COLO829 (cell line): ENCODE measurements at regions not wholly inside any gene's neighbourhood (a gene's known extent, or its start where the extent isn't known, plus 50 kb on each side); places are given as distances from the start of the nearest gene placed in this dataset.
"Not testable (repeated sequence)": the region's sequence is repeated elsewhere in the genome, so short reads cannot be mapped to it uniquely, and the experiment has no call there.

Source experiments
- DNase-seq: peaks from one replicate; pipeline ENCODE4 v3.0.0; 2012; ENCODE audit warnings: low spot score

- DNase-seq = no peak
These were observed 357.1 kb upstream of the ZNF32 start for GRCh38 chr10:44005788-44006099.

DNA sequence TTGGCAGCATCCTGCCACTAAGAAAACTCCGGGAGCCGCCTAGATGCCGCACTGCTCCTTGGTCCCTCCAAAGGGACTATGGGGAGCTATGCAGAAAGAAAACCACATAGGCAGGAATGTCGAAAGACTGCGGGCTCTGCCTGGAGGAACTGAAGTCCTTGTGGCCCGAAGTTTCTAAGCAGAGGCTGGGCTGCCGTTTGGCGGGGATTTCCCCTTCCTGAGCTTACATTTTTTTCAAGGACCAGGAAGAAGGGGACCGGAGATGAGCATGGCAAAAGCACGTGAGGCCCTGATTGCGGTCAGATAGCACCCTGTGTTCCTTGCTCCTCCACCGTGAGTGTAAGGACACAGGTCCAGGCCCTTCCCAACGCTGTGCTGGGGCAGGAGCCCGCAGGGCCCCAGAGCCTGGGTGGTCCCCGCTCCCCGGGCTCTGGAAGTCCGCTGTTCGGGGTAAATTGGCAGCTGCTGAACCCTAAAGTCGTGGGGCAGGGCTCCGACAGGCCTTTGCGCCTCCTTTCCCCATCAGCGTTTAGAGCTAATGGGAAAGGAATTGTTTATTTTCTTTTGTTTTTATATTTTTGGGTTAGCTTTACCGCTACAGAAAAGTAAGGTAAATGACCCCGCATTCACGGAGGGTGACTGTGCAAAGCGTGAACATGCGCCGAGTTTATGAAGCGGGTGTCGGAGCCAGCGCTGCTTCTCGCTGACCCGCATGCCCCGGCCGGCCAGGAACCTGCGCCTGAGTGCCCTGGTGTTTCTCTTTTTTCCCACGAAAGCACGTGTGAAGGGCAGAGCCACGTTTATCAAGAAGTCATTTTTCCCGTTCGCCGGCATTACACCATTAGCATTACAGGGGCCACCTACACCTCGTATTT, 356.5 kb upstream of the ZNF32 start:
- DNase-seq = no peak

DNA sequence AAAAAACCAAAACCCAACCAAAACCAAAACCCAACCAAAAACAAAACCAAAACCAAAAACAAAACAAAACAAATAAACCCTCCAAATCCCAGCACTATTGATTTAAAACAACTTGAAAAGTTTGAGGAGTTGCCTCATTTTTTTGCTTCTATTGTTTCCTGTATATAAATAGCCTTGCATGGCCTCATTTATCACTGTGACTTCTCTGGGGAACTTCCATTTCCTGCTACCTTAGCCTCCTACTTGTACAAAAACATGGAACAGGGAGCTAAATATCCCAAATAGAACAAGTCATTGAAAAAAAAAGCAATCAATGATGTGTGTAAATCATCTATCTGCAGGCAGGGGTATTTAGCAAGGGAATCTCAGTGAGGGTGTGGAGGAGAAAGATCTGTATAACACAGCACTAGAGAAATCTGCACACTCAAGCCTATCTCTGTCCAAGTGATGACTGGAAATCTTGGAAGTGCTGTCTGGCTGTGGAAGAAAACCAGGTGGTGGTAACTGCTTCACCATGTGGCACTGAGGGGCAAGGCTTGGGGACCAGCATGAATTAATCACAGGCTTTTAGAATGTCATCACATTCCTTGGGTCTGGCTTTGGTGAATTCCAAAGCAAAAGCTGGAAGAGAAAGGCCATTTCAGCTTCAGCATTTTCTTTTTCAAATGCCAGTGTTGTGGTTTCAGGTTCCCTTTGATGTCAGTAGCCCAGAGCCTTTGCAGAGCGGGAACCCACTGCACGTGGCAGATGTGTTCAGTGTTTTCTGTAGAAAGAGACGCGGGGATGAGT, 349.5 kb upstream of the ZNF32 start:
- no peak for DNase-seq

- no peak for DNase-seq
These were observed 348.6 kb upstream of the ZNF32 start for GRCh38 chr10:43997330-43997729.

- DNase-seq = no peak
These were observed 345.9 kb upstream of the ZNF32 start for GRCh38 chr10:43994539-43994938.

- not testable (repeated sequence) for DNase-seq
These were observed 344.1 kb upstream of the ZNF32 start for GRCh38 chr10:43992816-43993215.

DNA sequence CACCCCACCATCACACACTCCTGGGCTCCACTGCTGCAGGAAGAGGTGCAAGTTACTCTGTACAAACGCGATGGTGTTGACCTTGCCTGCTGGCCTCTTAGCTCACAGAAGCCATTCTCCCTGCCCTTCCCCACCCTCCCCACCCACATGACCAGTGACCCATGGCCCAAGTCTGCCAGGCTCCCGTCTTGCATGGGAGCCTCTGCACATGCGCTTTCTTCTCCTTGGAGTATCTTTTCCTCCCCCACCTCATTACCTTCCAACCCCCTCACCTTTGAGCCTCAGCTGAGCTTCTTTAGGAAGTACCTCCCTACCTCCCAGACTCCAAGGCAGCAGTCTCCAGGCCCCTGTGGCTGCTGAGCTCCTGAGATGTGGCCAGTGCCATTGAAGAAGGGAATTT, 337.7 kb upstream of the ZNF32 start:
- DNase-seq = no peak

DNA sequence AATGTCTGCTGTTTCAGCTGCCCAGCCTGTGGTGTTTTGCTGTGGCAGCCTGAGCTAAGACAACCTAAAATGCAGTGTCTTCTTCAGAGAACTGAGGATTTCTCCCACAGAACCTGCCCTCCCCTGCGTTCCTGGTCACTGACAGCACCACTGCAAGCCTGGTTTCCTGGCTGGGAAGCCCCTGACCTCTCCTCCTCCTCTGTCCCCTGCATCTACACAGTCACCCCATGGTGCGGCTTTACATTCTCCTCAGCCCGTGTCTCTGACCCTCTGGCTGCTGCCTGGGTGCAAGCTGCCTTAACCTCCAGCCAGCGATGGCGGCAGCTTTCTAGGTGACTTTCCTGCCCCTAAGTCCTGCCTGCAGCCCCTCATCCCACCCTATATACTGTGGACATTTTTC, 337.3 kb upstream of the ZNF32 start:
- no peak for DNase-seq

DNA sequence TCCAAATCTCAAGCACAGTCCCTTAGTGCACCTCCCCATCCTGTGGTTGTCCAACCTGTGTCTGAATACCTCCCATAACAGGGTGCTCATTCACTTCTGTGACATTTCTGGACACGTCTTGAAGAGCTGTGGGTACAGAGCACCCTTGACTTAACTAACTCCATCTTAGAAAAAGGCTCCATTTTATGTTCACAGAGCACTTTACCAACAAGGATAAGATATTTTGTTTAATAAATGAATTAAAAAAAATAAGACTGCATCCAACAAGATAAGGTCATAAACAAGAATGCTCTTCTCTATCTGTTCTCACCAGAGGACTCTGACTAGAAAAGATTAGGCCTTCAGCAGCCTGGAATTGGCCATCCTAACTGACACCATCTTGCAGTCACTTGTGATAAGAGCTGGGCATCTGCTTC, 335.2 kb upstream of the ZNF32 start:
- DNase-seq = no peak

GRCh38 chr10:43983405-43983804, 334.7 kb upstream of the ZNF32 start:
- no peak for DNase-seq

DNA sequence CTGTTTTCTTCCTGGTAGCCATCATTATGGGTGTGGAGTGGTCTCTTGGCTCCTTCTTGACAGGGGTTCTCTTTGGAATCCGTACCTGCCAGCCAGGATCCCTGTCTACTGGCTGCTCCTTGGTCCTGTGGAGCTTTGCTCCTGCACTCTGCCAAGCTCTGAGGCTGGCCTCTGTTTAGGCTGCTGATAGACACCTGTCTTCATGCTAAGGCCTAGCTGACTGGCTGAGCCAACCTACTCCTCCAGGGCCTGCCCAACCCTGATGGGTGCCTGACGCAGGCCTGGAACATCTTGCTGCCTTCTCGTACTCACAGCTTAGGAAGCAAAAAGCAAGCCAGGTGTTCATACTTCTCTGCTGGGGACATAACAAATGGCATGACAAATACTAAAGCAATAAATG, 333.6 kb upstream of the ZNF32 start:
- no peak for DNase-seq

DNA sequence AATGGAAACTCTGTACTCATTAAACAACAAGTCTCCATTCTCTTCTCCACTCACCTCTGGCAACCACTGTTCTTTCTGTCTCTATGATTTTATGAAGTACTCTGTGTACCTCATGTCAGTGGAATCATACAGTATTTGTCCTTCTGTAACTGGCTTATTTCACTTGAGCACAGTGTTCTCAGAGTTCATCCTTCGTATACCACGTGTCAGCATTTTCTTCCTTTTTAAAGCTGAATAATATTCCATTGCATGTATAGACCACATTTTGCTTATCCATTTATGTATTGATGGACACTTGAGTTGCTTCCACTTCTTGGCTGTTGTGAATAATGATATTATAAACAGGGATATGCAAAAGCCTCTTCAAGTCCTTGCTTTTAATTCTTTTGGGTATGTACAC, 333.0 kb upstream of the ZNF32 start:
- no peak for DNase-seq

DNA sequence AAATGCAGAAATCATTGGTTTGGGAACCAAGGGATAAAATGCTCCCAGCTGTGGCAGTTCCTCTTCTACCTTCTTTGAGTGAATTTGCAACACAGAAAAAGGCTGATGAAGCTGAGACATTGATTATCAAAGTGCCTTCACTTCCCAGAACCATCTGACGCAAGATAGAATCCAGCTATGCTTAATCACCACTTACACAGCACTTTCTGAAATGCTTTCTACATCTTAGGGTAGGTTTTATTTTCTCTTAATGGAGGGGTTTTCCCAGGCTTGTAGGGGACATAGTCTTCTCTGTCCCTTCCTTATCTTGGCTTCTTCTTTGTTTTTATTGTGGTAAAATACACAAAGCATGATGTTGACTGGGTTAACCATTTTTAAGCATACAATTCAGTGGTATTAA, 332.6 kb upstream of the ZNF32 start:
- no peak for DNase-seq

DNA sequence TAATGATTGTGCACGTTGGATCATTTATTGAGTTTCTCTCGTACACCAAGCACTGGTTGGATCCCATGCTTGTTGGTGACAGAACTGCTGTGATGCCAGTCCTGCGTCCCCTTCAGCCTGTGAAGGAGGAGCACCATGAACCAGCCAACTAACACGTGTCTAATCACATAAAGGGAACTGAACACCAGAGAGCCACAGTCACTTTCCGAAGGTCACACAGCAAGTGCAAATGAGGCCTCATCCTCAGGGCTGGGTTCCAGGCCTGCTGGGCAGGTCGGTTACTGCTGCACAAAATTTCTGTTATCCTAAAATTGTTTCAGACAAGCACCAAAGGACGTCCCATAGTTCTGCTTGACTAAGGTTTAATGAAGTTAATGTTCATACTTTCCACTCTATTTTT, 332.0 kb upstream of the ZNF32 start:
- DNase-seq = no peak

DNA sequence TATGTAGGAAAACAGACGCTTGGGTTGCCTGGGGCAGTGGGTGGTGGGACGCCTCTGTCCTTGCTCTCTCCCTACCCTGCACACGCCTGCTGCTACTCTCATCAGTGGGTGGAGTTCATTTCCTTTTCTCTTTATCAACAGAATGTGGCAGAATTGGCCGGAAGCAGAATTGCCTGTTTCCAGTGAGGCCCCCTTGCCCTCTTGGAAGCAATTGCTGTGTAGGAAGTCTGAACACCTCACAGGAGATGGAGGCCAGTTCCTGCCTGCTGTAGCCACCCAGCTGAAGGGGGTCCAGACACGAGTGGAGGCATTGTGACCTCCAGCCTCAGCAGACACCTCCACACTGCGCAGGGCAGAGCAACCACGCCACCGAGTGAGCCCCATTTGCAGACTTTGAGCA, 331.6 kb upstream of the ZNF32 start:
- DNase-seq = no peak

GRCh38 chr10:43979551-43979950, 330.9 kb upstream of the ZNF32 start:
- no peak for DNase-seq

GRCh38 chr10:43978936-43979335, 330.3 kb upstream of the ZNF32 start:
- no peak for DNase-seq

DNA sequence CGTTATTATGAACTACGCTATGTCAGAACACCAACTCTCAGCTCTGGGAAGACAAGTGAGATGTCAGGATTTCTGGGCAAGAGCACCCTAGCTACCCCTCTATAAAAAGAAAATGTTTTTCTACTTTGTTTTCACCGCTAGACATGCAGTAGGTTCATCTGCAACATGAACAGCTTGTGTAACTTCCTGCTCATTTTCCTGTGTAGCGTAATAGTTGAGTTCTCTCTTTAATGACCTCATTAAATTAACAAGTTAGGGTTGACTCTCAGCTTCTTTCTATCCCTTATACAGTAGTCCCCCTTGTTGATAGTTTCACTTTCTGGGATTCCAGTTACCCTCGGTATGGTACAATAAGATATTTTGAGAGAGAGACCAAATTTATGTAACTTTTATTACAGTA, 329.4 kb upstream of the ZNF32 start:
- no peak for DNase-seq

DNA sequence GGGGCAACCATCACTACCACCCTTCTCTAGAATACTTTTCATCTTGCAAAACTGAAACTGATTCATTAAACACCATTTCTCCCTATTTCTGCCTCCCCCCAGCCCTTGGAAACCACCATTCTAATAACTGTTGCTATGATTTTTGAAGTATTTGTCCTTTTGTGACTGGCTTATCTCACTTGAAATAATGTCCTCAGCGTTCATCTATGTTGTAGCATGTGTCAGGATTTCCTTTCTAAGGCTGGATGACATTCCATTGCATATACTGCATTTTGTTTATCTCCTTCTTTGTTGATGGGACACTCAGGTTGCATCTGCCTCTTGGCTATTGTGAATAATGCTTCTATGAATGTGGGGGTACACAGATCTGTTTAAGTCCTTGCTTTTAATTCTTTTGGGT, 327.6 kb upstream of the ZNF32 start:
- no peak for DNase-seq

GRCh38 chr10:43973801-43974200, 325.1 kb upstream of the ZNF32 start:
- DNase-seq = no peak

DNA sequence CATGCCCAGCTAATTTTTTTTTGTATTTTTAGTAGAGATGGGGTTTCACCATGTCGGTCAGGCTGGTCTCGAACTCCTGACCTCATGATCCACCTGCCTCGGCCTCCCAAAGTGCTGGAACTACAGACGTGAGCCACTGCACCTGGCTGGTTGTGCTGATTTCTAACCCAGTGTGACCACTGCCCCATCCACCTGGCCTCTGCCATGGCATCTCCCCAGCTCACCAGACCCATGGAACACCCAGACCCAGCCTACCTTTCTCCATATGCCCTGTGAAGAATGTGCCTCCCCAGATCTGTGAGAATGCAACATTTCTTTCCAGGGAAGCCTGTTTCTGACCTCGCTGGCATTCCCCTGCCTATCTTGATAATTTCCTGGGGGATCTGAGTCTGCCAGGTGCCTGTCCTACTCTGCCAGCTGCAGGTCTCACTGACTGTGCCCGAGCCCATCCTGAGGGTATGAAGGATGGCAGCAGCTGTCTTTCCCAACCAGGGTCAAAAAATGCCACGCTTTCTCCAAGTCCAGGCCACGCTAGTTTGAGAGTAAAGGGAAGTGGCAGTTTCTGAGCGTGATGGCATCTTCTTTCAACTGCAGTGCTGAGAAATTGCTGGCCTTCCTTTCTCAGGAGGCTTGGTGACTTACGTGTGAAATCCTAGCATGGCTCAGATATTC, 324.4 kb upstream of the ZNF32 start:
- no peak for DNase-seq

GRCh38 chr10:43971981-43972380, 323.3 kb upstream of the ZNF32 start:
- DNase-seq = no peak

GRCh38 chr10:43971306-43971705, 322.6 kb upstream of the ZNF32 start:
- no peak for DNase-seq
